ENCODE measurements at regions not wholly inside any gene's neighbourhood (a gene's known extent, or its start where the extent isn't known, plus 50 kb on each side); places are given as distances from the start of the nearest gene placed in this dataset.

- ChIA-PET CTCF (no interaction called here), POLR2A (no interaction called here)
- H4K20me1 ChIP-seq (ENCODE audit: insufficient read depth) = no peaks in the 10 kb centered on the region
- H3K9me3 ChIP-seq = no peaks in the 10 kb centered on the region
- no peak overlapping the region for H3K4me3 ChIP-seq (ENCODE audit: low read depth in 2 of 2, low read length in 1 of 2)
- no peaks in the 10 kb centered on the region for H3K4me1 ChIP-seq (ENCODE audit: control insufficient read depth in 1 of 2, insufficient read depth in 2 of 2, low read depth in 1 of 2, low read length in 1 of 2)
- DNase-seq = no peak
- no peaks in the 10 kb centered on the region for H3K9me2 ChIP-seq
- H3K36me3 ChIP-seq (replicated peaks in 1 of 2; ENCODE audit: control insufficient read depth in 1 of 2, insufficient read depth in 2 of 2, low read length in 1 of 2) = no peaks in the 10 kb centered on the region
- no peak overlapping the region for H2AFZ ChIP-seq (ENCODE audit: low read depth)
- H3K27me3 ChIP-seq (ENCODE audit: insufficient read depth) = no peaks in the 10 kb centered on the region
- no peak overlapping the region for H3K27ac ChIP-seq (ENCODE audit: low read depth in 2 of 2, low read length in 1 of 2)
- H3K4me2 ChIP-seq = no peak overlapping the region
- no peak overlapping the region for H3K9ac ChIP-seq
- no peak for TF ChIP-seq IRF3 (IDR thresholded peaks at IDR 0.05; ENCODE audit: low read depth, low read length)
- TF ChIP-seq PBX3 (IDR thresholded peaks at IDR 0.05) = no peak
- no peak for TF ChIP-seq GABPA (IDR thresholded peaks at IDR 0.05; ENCODE audit: low read depth)
- TF ChIP-seq USF2 (IDR thresholded peaks at IDR 0.05; ENCODE audit: borderline replicate concordance, low read depth, low read length) = no peak
- TF ChIP-seq YY1 (IDR thresholded peaks at IDR 0.05; ENCODE audit: low read depth) = no peak
- no peak for TF ChIP-seq FOXJ3 (CRISPR knock-in tag; IDR thresholded peaks at IDR 0.05)
- no peak for TF ChIP-seq RCOR1 (IDR thresholded peaks at IDR 0.05; ENCODE audit: low read length)
- TF ChIP-seq RFX5 (IDR thresholded peaks at IDR 0.05; ENCODE audit: low read length) = no peak
- TF ChIP-seq RAD21 (IDR thresholded peaks at IDR 0.05; ENCODE audit: low read length) = no peak
- no peak for TF ChIP-seq CHD2 (IDR thresholded peaks at IDR 0.05; ENCODE audit: low read length, partially characterized antibody)
- TF ChIP-seq RXRA (IDR thresholded peaks at IDR 0.05; ENCODE audit: borderline replicate concordance, low read depth) = no peak
- TF ChIP-seq SMC3 (IDR thresholded peaks at IDR 0.05; ENCODE audit: low read depth, low read length) = no peak
- no peak for TF ChIP-seq MXI1 (IDR thresholded peaks at IDR 0.05; ENCODE audit: low read depth, low read length)
- TF ChIP-seq USF1 (IDR thresholded peaks at IDR 0.05; ENCODE audit: borderline replicate concordance, low read depth) = no peak
- no peak for TF ChIP-seq NFIC (IDR thresholded peaks at IDR 0.05; ENCODE audit: borderline replicate concordance)
- no peak for TF ChIP-seq SIN3A (IDR thresholded peaks at IDR 0.05; ENCODE audit: borderline replicate concordance, low read depth, low read length)
- no peak for TF ChIP-seq CTCF (IDR thresholded peaks at IDR 0.05)
- no peak for TF ChIP-seq TEAD4 (IDR thresholded peaks at IDR 0.05; ENCODE audit: borderline replicate concordance, insufficient read depth)
- H3F3A ChIP-seq (replicated peaks; ENCODE audit: insufficient read depth) = no peaks in the 10 kb centered on the region
- H3K79me2 ChIP-seq (ENCODE audit: insufficient read depth) = no peaks in the 10 kb centered on the region
Observed at GRCh38 chr4:11323771-11324170, 104.9 kb downstream of the HS3ST1 start.

Measured in SK-N-SH (cell line).